Endothelial cell of umbilical vein (primary cell): ENCODE measurements at regions not wholly inside any gene's neighbourhood (a gene's known extent, or its start where the extent isn't known, plus 50 kb on each side); places are given as distances from the start of the nearest gene placed in this dataset.

Source experiments
- BruUV-seq: library from RNA; stranded (reverse); fragments of 400-500 nt; replicated peaks from 2 replicates; lab custom pipeline; 2021; lab: Mats Ljungman, UMichigan
- CTCF ChIA-PET: fragments of 300-600, 350-600 bp; sonication (Branson Sonifier 250); formaldehyde crosslinking; loops from one replicate; lab custom pipeline; 2021; ENCODE audit warnings: antibody characterized with exemption, inconsistent platforms; lab: Charles Lee
- POLR2A ChIA-PET: fragments of 300-600, 350-600 bp; sonication (Branson Sonifier 250); formaldehyde crosslinking; loops from one replicate; lab custom pipeline; 2021; ENCODE audit warnings: antibody characterized with exemption, inconsistent platforms; lab: Charles Lee
- DNase-seq: peaks from one replicate; pipeline ENCODE4 v3.0.0-alpha.2; 2011; ENCODE audit warnings: low read depth, low spot score
- FAIRE-seq: peaks from 2 replicates; lab custom pipeline; 2011; peaks lifted over from hg19 to GRCh38; lab: Jason Lieb, UNC
- H2AFZ ChIP-seq: 2 replicates; pipeline ENCODE4 v1.6.0; 2012; ENCODE audit warnings: low read depth, low read length, control low read depth, inconsistent platforms
- H3K27ac ChIP-seq: 2 replicates; pipeline ENCODE4 v1.5.1; 2011; ENCODE audit warnings: low read depth, mild to moderate bottlenecking, control low read depth, low read length, moderate library complexity; ENCODE audit not compliant: insufficient read depth
- H3K27me3 ChIP-seq, 2 experiments: 2 replicates each; pipeline versions ENCODE4 v1.6.0 to v1.6.1; 2011; ENCODE audit warnings: low read length in 2 of 2, mixed read lengths in 1 of 2; ENCODE audit not compliant: control insufficient read depth in 2 of 2, insufficient read depth in 2 of 2
- H3K36me3 ChIP-seq, 2 experiments: 2 replicates in 1 of 2; 3 replicates in 1 of 2; pipeline ENCODE4 v1.5.1; 2011; ENCODE audit warnings: low read length in 2 of 2, mild to moderate bottlenecking in 1 of 2, moderate library complexity in 1 of 2; ENCODE audit not compliant: control insufficient read depth in 2 of 2, insufficient read depth in 2 of 2; ENCODE audit errors: extremely low read depth in 1 of 2
- H3K4me1 ChIP-seq: 3 replicates; pipeline ENCODE4 v1.5.1; 2011; ENCODE audit warnings: mild to moderate bottlenecking, low read length; ENCODE audit not compliant: control insufficient read depth, insufficient read depth; ENCODE audit errors: extremely low read depth
- H3K4me2 ChIP-seq: 2 replicates; pipeline ENCODE4 v1.6.1; 2011; ENCODE audit warnings: low read length, control low read depth, mixed read lengths; ENCODE audit not compliant: insufficient read depth
- H3K4me3 ChIP-seq, 3 experiments: fragments of 200-600 bp in 1 of 3; sonication (generic), shearing (Covaris generic) in 1 of 3; replicated peaks in 1 of 3; 2 replicates each; pipeline ENCODE4 v1.5.1; 2011 to 2016; ENCODE audit warnings: control low read depth in 3 of 3, low read length in 3 of 3, mild to moderate bottlenecking in 2 of 3, inconsistent platforms in 1 of 3, low read depth in 1 of 3, moderate library complexity in 1 of 3; ENCODE audit not compliant: insufficient read depth in 1 of 3
- H3K79me2 ChIP-seq: 2 replicates; pipeline ENCODE4 v1.6.0; 2012; ENCODE audit warnings: low read length, inconsistent platforms; ENCODE audit not compliant: control insufficient read depth, insufficient read depth
- H3K9ac ChIP-seq: replicated peaks from 2 replicates; pipeline ENCODE3; 2011; ENCODE audit warnings: low read length, control low read depth; ENCODE audit not compliant: insufficient read depth; ENCODE audit errors: extremely low read depth
- H3K9me1 ChIP-seq: replicated peaks from 3 replicates; pipeline ENCODE4 v1.6.0; 2011; ENCODE audit warnings: mild to moderate bottlenecking, low read length; ENCODE audit not compliant: control insufficient read depth, insufficient read depth; ENCODE audit errors: extremely low read depth
- H3K9me3 ChIP-seq: replicated peaks from 2 replicates; pipeline ENCODE4 v1.5.1; 2012; ENCODE audit warnings: low read length, inconsistent platforms; ENCODE audit not compliant: control insufficient read depth, insufficient read depth
- H4K20me1 ChIP-seq: replicated peaks from 2 replicates; pipeline ENCODE3; 2011; ENCODE audit warnings: mild to moderate bottlenecking, low read length; ENCODE audit not compliant: control insufficient read depth, insufficient read depth; ENCODE audit errors: extremely low read depth
- CTCF ChIP-seq, 2 donors: IDR thresholded peaks; 1 replicate in 1 of 2; 2 replicates in 1 of 2; pipeline ENCODE4 v1.5.1; 2011; ENCODE audit warnings: low read length in 2 of 2, mild to moderate bottlenecking in 2 of 2, moderate library complexity in 2 of 2, control low read depth in 1 of 2, inconsistent platforms in 1 of 2, low read depth in 1 of 2; ENCODE audit not compliant: insufficient read depth in 1 of 2; ENCODE audit errors: extremely low read depth in 1 of 2
- EZH2 ChIP-seq: IDR thresholded peaks from 2 replicates; pipeline ENCODE4 v1.6.1; 2012; ENCODE audit warnings: borderline replicate concordance, low read depth, mild to moderate bottlenecking, moderate library complexity, low read length, inconsistent platforms; ENCODE audit not compliant: severe bottlenecking
- FOS ChIP-seq: IDR thresholded peaks from 2 replicates; pipeline ENCODE4 v1.6.1; 2011; ENCODE audit warnings: mild to moderate bottlenecking, low read length, moderate library complexity, borderline replicate concordance; ENCODE audit not compliant: insufficient read depth
- GATA2 ChIP-seq: IDR thresholded peaks from 2 replicates; pipeline ENCODE4 v1.7.0; 2011; ENCODE audit warnings: low read depth, mild to moderate bottlenecking, moderate library complexity, mixed read lengths, low read length; ENCODE audit not compliant: insufficient read length, insufficient read depth
- JUN ChIP-seq: IDR thresholded peaks from 2 replicates; pipeline ENCODE4 v1.6.1; 2011; ENCODE audit warnings: borderline replicate concordance, low read depth; ENCODE audit not compliant: insufficient read length, insufficient read depth
- MYC ChIP-seq: IDR thresholded peaks from one replicate; pipeline ENCODE4 v1.6.1; 2011; ENCODE audit warnings: mild to moderate bottlenecking, low read depth, low read length
- POLR2A ChIP-seq: IDR thresholded peaks from 2 replicates; pipeline ENCODE4 v1.6.1; 2012; ENCODE audit warnings: low read depth, mild to moderate bottlenecking, control low read depth, low read length
- POLR2AphosphoS5 ChIP-seq: IDR thresholded peaks from 2 replicates; pipeline ENCODE4 v1.6.1; 2012; ENCODE audit warnings: low read depth, mild to moderate bottlenecking, control low read depth, low read length, moderate library complexity; ENCODE audit not compliant: insufficient read depth
- dilution Hi-C: fragments of 300-500 bp; cut with MboI; formaldehyde crosslinking; loops from one replicate; pipeline ENCODE4 v1.15.0; 2019; ENCODE audit warnings: low sequenced_read_pairs; ENCODE audit not compliant: extremely low pct_ligation_motif_present
- intact Hi-C: fragments of 100-400 bp; cut with micrococcal nuclease; formaldehyde crosslinking; loops from one replicate; pipeline ENCODE4 v1.10.0; 2022
- TF ChIP-seq, protein P1 (sequence below): IDR thresholded peaks from 2 replicates; pipeline ENCODE4 v1.6.1; 2011; ENCODE audit not compliant: insufficient read depth, insufficient read length

DNA sequence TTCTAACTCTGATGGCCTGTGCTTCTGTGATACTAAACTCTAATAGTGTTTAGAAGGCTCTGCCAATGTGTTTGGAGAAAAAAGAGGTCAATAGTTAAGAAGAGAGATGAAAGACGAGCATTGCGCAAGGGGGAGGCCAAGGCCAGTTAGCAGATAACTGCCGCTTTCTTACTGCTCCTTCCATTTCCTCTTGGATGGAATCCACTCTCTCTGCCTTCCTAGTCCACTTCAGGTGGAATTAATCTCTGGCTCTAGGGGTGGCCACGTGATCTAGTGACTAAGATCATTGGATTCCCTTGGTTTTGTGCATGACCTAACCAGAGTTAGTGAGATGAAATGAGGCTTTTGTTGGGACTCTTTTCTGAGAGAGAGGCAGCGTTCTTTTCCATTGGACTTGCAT lies 148.3 kb downstream of the ACTL8 start:
- Histone ChIP-seq H3K4me3 (no peak overlapping the region), H3K27ac (no peak overlapping the region), H3K79me2 (no peaks in the 10 kb centered on the region), H4K20me1 (no peaks in the 10 kb centered on the region), H3K36me3 (no peaks in the 10 kb centered on the region), H3K27me3 (no peaks in the 10 kb centered on the region), H3K4me2 (no peak overlapping the region), H3K9ac (no peak overlapping the region), H2AFZ (no peak overlapping the region), H3K9me1 (no peaks in the 10 kb centered on the region), H3K9me3 (no peaks in the 10 kb centered on the region), H3K4me1 (no peaks in the 10 kb centered on the region)
- TF ChIP-seq GATA2 (no peak), FOS (no peak), JUN (no peak), EZH2 (no peak), MYC (no peak), POLR2A (no peak), CTCF (IDR thresholded peaks at IDR 0.05; ENCODE audit: extremely low read depth in 1 of 2, insufficient read depth in 1 of 2, low read depth in 1 of 2, low read length in 2 of 2) (no peak), POLR2AphosphoS5 (no peak)
- TF ChIP-seq, protein P1, sequence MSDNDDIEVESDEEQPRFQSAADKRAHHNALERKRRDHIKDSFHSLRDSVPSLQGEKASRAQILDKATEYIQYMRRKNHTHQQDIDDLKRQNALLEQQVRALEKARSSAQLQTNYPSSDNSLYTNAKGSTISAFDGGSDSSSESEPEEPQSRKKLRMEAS = no peak
- CTCF ChIA-PET = no interaction called here
- dilution Hi-C loops = no loop called here
- FAIRE-seq = no peak
- intact Hi-C loops = no loop called here
- DNase-seq = no peak
- POLR2A ChIA-PET = no interaction called here
- no TSS peak for BruUV-seq
